Neural cell (in vitro differentiated cells): ENCODE measurements at regions not wholly inside any gene's neighbourhood (a gene's known extent, or its start where the extent isn't known, plus 50 kb on each side); places are given as distances from the start of the nearest gene placed in this dataset.

Experiments used
- EP300 ChIP-seq: fragments of 450-650 bp; conservative IDR thresholded peaks from 2 replicates; pipeline ENCODE4 v1.6.1; 2014; ENCODE audit warnings: antibody characterized with exemption, mild to moderate bottlenecking, moderate library complexity; ENCODE audit not compliant: poor library complexity, severe bottlenecking
- EZH2 ChIP-seq: fragments of 200-600, 300-800 bp; shearing (Covaris generic), sonication (generic); IDR thresholded peaks from 2 replicates; pipeline ENCODE4 v1.6.1; 2014; ENCODE audit warnings: antibody characterized with exemption, low read length, borderline replicate concordance, mild to moderate bottlenecking; ENCODE audit not compliant: insufficient read depth, poor library complexity, severe bottlenecking
- POLR2AphosphoS5 ChIP-seq: IDR thresholded peaks from 2 replicates; pipeline ENCODE4 v1.6.1; 2012
- RAD21 ChIP-seq: fragments of 450-650 bp; conservative IDR thresholded peaks from 2 replicates; pipeline ENCODE4 v1.6.1; 2014; ENCODE audit warnings: antibody characterized with exemption, mild to moderate bottlenecking, moderate library complexity
- TF ChIP-seq, protein P1 (sequence below): fragments of 450-650 bp; IDR thresholded peaks from 2 replicates; pipeline ENCODE4 v1.5.1; 2014; ENCODE audit warnings: antibody characterized with exemption, mild to moderate bottlenecking, moderate library complexity; ENCODE audit not compliant: poor library complexity, severe bottlenecking

DNA sequence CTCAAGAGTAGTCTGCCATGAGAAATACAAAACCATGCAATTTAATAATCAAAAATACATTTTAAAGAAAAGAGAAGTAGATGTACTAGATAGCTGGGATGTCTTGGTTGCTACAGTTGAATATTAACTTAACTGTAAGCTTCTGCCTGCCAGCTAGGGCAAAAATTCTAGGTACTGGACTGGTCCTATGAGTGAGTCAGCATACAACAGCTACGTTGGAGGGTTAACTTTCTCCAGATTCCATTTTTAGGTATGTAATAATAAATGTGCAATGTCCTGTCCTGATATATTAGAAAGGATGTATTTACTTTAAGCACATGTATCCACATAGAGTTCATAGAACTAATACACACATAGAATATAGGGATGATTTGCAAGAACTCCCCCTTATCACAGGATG, 230.1 kb downstream of the CAAP1 start:
- TF ChIP-seq, protein P1, sequence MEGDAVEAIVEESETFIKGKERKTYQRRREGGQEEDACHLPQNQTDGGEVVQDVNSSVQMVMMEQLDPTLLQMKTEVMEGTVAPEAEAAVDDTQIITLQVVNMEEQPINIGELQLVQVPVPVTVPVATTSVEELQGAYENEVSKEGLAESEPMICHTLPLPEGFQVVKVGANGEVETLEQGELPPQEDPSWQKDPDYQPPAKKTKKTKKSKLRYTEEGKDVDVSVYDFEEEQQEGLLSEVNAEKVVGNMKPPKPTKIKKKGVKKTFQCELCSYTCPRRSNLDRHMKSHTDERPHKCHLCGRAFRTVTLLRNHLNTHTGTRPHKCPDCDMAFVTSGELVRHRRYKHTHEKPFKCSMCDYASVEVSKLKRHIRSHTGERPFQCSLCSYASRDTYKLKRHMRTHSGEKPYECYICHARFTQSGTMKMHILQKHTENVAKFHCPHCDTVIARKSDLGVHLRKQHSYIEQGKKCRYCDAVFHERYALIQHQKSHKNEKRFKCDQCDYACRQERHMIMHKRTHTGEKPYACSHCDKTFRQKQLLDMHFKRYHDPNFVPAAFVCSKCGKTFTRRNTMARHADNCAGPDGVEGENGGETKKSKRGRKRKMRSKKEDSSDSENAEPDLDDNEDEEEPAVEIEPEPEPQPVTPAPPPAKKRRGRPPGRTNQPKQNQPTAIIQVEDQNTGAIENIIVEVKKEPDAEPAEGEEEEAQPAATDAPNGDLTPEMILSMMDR, result no peak
- no peak for TF ChIP-seq POLR2AphosphoS5
- no peak for TF ChIP-seq RAD21
- TF ChIP-seq EZH2, result no peak
- TF ChIP-seq EP300, result no peak
